ENCODE measurements at regions not wholly inside any gene's neighbourhood (a gene's known extent, or its start where the extent isn't known, plus 50 kb on each side); places are given as distances from the start of the nearest gene placed in this dataset.

DNA sequence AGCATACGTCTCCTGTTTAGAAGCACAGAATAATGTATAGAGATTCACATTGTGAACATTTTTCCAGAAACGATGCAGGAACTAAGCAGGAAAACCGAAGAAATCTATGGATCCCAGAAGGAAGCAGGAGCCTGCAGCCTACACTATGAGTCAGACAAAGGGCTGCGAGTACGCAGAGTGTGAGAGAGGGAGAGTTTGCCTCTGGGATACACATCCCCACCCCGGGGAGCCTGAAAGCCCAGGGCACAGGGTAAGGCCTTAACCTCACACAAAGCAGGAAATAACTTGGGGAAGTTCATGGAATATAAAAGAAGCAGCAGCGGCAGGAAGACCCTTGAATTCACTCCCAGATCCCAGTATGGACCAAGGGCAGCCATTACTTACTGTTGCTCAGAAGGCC, 842.1 kb upstream of the MANEA start:
- 75 to 79% methylated on average over 7 of the region's 7 CpGs for WGBS, 2 donors
- no peak for TF ChIP-seq POLR2A (IDR thresholded peaks at IDR 0.05)
- TF ChIP-seq, protein P1, sequence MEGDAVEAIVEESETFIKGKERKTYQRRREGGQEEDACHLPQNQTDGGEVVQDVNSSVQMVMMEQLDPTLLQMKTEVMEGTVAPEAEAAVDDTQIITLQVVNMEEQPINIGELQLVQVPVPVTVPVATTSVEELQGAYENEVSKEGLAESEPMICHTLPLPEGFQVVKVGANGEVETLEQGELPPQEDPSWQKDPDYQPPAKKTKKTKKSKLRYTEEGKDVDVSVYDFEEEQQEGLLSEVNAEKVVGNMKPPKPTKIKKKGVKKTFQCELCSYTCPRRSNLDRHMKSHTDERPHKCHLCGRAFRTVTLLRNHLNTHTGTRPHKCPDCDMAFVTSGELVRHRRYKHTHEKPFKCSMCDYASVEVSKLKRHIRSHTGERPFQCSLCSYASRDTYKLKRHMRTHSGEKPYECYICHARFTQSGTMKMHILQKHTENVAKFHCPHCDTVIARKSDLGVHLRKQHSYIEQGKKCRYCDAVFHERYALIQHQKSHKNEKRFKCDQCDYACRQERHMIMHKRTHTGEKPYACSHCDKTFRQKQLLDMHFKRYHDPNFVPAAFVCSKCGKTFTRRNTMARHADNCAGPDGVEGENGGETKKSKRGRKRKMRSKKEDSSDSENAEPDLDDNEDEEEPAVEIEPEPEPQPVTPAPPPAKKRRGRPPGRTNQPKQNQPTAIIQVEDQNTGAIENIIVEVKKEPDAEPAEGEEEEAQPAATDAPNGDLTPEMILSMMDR (IDR thresholded peaks at IDR 0.05): no peak
- TF ChIP-seq EP300 (IDR thresholded peaks at IDR 0.05): no peak
- no peaks in the 10 kb centered on the region for H3K4me1 ChIP-seq

DNA sequence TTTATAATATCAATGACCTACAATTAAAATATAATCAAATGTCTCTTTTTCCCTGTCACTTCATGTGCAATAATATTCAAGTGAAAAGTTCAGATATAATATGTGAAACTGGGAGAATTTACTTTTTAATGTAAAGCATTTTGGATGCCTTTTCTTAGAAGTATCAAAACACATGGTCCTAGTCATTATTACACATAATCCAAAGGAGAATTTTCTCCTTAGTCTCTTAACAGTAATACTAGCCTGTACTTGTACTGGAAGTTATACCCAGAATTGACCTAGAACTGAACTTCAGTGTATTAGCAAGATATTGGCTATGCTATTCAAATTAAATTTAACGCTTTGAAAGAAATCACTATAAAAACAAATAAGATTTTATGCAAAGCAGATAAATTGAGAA, 842.6 kb upstream of the MANEA start:
- 84 to 86% methylated on average over 1 of the region's 1 CpG for WGBS, 2 donors
- no peaks in the 10 kb centered on the region for H3K4me1 ChIP-seq

More for the DNA sequence above, 842.1 kb upstream of the MANEA start:
- Histone ChIP-seq H3K27me3 (no peaks in the 10 kb centered on the region), H3K9me3 (no peaks in the 10 kb centered on the region), H3K27ac (no peak overlapping the region), H3K36me3 (no peaks in the 10 kb centered on the region), H3K4me3 (no peak overlapping the region)
- DNase-seq (ENCODE audit: low spot score in 2 of 2): no peak

DNA sequence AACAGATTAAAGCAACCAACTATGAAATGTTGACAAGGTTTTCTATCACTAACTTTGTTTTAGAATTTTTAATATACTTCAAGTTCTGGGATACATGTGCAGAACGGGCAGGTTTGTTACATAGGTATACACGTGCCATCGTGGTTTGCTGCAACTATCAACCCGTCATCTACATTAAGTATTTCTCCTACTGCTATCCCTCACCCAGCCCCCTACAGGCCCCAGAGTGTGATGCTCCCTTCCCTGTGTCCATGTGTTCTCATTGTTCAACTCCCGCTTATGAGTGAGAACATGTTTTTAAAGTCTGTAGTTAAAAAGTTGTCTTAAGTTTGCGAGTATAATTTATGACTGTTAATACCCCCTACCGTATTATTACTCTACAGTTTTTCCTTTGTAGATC, 844.3 kb upstream of the MANEA start:
- Histone ChIP-seq H3K9me3 (peaks cover 0 to 5% (median 0%) of the 10 kb centered on the region in 4 donors), H3K36me3 (no peaks in the 10 kb centered on the region), H3K27ac (no peak overlapping the region), H3K4me3 (no peak overlapping the region), H3K4me1 (no peaks in the 10 kb centered on the region), H3K27me3 (no peaks in the 10 kb centered on the region)
- 82 to 91% methylated on average over 7 of the region's 7 CpGs for WGBS, 2 donors
- DNase-seq (ENCODE audit: low spot score in 2 of 2): no peak
- TF ChIP-seq POLR2A (IDR thresholded peaks at IDR 0.05) (no peak), EP300 (IDR thresholded peaks at IDR 0.05) (no peak)
- TF ChIP-seq, protein P1 (IDR thresholded peaks at IDR 0.05): no peak

More for the DNA sequence above, 842.6 kb upstream of the MANEA start:
- Histone ChIP-seq H3K27me3 (no peaks in the 10 kb centered on the region), H3K27ac (no peak overlapping the region), H3K36me3 (no peaks in the 10 kb centered on the region), H3K9me3 (no peaks in the 10 kb centered on the region), H3K4me3 (no peak overlapping the region)
- DNase-seq (ENCODE audit: low spot score in 2 of 2): no peak
- TF ChIP-seq POLR2A (IDR thresholded peaks at IDR 0.05): no peak
- TF ChIP-seq, protein P1 (IDR thresholded peaks at IDR 0.05): no peak
- no peak for TF ChIP-seq EP300 (IDR thresholded peaks at IDR 0.05)

DNA sequence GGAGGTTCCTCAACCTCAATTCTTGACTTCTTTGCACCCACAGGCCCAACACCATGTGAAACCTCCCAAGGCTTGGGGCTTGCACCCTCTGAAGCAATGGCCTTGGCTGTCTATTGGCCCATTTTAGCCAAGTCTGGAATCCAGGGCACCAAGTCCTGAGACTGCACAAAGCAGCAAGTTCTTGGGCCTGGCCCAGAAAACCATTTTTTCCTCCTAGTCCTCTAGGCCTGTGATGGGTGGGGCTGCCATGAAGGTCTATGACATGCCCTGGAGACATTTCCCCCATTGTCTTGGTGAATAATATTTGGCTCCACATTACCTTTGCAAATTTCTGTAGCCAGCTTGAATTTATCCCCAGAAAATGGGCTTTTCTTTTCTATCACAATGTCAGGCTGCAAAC, 849.6 kb upstream of the MANEA start:
- Histone ChIP-seq H3K4me1 (no peaks in the 10 kb centered on the region), H3K27ac (no peak overlapping the region), H3K9me3 (peaks cover 0 to 18% (median 1%) of the 10 kb centered on the region in 4 donors), H3K27me3 (no peaks in the 10 kb centered on the region), H3K4me3 (no peak overlapping the region), H3K36me3 (no peaks in the 10 kb centered on the region)
- no peak for TF ChIP-seq POLR2A (IDR thresholded peaks at IDR 0.05)
- TF ChIP-seq, protein P1 (IDR thresholded peaks at IDR 0.05): no peak
- no peak for TF ChIP-seq EP300 (IDR thresholded peaks at IDR 0.05)
- no peak for DNase-seq (ENCODE audit: low spot score in 2 of 2)

DNA sequence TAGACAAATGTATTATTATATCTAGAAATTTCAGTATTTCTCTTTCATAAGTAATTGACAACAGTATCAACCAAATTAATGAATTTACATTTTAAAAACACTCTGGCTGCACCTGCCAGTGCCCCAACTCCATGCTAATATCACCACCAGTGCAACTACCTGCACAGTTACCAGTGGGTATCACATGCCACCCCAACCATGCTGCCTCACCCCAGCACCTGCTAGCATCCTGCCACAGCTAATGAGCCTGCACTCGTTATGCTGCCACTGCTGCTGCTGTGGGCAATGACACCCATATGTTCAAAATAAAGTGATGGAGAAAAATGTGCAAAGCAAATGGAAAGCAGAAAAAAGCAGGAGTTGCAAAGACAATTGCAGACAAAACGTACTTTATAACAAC, 855.9 kb upstream of the MANEA start:
- Histone ChIP-seq H3K9me3 (peaks cover 0 to 10% (median 4%) of the 10 kb centered on the region in 4 donors), H3K27ac (no peak overlapping the region), H3K4me3 (no peak overlapping the region), H3K4me1 (no peaks in the 10 kb centered on the region), H3K36me3 (no peaks in the 10 kb centered on the region), H3K27me3 (no peaks in the 10 kb centered on the region)
- 66 to 71% methylated on average over 2 of the region's 2 CpGs for WGBS, 2 donors
- no peak for TF ChIP-seq POLR2A (IDR thresholded peaks at IDR 0.05)
- TF ChIP-seq, protein P1 (IDR thresholded peaks at IDR 0.05): no peak
- no peak for TF ChIP-seq EP300 (IDR thresholded peaks at IDR 0.05)
- no peak for DNase-seq (ENCODE audit: low spot score in 2 of 2)

Measured in tibial nerve (tissue), 4 donors.